Loucy (cell line): ENCODE measurements at regions not wholly inside any gene's neighbourhood (a gene's known extent, or its start where the extent isn't known, plus 50 kb on each side); places are given as distances from the start of the nearest gene placed in this dataset.

ENCODE experiments used
- CTCF ChIP-seq: fragments of 200-600 bp; sonication (generic); conservative IDR thresholded peaks from 2 replicates; pipeline ENCODE4 v1.5.1; 2014; ENCODE audit warnings: mild to moderate bottlenecking, antibody characterized with exemption, low read length
- EZH2phosphoT487 ChIP-seq: fragments of 200-600 bp; IDR thresholded peaks from 2 replicates; pipeline ENCODE4 v1.6.1; 2018; ENCODE audit warnings: antibody characterized with exemption, mild to moderate bottlenecking, moderate library complexity, borderline replicate concordance

DNA sequence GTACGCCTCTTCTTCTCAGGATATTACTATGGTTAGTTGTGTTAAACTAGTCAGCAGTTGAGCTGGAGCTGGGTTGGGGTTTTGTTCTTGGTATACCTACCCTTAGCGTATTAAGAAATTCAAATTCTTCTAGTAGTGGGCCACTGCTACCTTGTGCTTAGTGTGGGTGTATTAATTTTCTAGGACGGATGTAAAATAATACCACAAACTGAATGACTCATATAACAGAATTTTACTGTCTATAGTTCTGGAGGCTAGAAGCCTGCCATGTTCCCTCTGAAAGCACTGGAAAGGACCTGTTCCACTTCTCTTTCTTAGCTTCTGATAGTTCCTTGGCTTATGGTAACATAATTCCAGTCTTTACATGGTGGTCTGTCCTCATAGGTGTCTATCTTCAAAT, 1274.7 kb downstream of the ADGRL3 start:
- TF ChIP-seq CTCF (no peak), EZH2phosphoT487 (no peak)
